HK-2 (cell line): ENCODE measurements at regions not wholly inside any gene's neighbourhood (a gene's known extent, or its start where the extent isn't known, plus 50 kb on each side); places are given as distances from the start of the nearest gene placed in this dataset.
A peak's percentile ranks its signal among the peaks of the same experiment; 100 is the strongest.
"Not testable (repeated sequence)": the region's sequence is repeated elsewhere in the genome, so short reads cannot be mapped to it uniquely, and the experiment has no call there.

Experiments used
- DNase-seq: peaks from one replicate; pipeline ENCODE4 v3.0.0-alpha.2; 2018; ENCODE audit not compliant: unreplicated experiment

GRCh38 chr6:14552891-14553290, 435.3 kb downstream of the CD83 start:
- no peak for DNase-seq

- DNase-seq = no peak
These were observed 435.9 kb downstream of the CD83 start for GRCh38 chr6:14553515-14553914.

- no peak for DNase-seq
These were observed 438.2 kb downstream of the CD83 start for GRCh38 chr6:14555804-14556203.

GRCh38 chr6:14559746-14560536, 442.4 kb downstream of the CD83 start:
- peak; percentile 31 for DNase-seq

- not testable (repeated sequence) for DNase-seq
These were observed 444.0 kb downstream of the CD83 start for GRCh38 chr6:14561563-14561962.

- DNase-seq = no peak
These were observed 450.3 kb downstream of the CD83 start for GRCh38 chr6:14567842-14568241.

GRCh38 chr6:14569394-14569793, 451.8 kb downstream of the CD83 start:
- no peak for DNase-seq

- not testable (repeated sequence) for DNase-seq
These were observed 452.3 kb downstream of the CD83 start for GRCh38 chr6:14569874-14570273.

- no peak for DNase-seq
These were observed 453.4 kb downstream of the CD83 start for GRCh38 chr6:14571001-14571400.

- DNase-seq = no peak
These were observed 454.2 kb downstream of the CD83 start for GRCh38 chr6:14571746-14572145.

- no peak for DNase-seq
These were observed 455.7 kb downstream of the CD83 start for GRCh38 chr6:14573267-14573666.

- DNase-seq = no peak
These were observed 456.2 kb downstream of the CD83 start for GRCh38 chr6:14573703-14574290.

GRCh38 chr6:14575961-14576360, 458.4 kb downstream of the CD83 start:
- DNase-seq = no peak

- DNase-seq = no peak
These were observed 461.4 kb downstream of the CD83 start for GRCh38 chr6:14578994-14579393.

GRCh38 chr6:14582749-14583148, 465.2 kb downstream of the CD83 start:
- DNase-seq = no peak

- DNase-seq = no peak
These were observed 466.3 kb downstream of the CD83 start for GRCh38 chr6:14583826-14584225.

GRCh38 chr6:14584450-14584849, 466.9 kb downstream of the CD83 start:
- no peak for DNase-seq

GRCh38 chr6:14585689-14586088, 468.1 kb downstream of the CD83 start:
- DNase-seq = no peak

- no peak for DNase-seq
These were observed 471.6 kb downstream of the CD83 start for GRCh38 chr6:14589175-14589574.

- DNase-seq = no peak
These were observed 473.0 kb downstream of the CD83 start for GRCh38 chr6:14590586-14590985.

- no peak for DNase-seq
These were observed 474.4 kb downstream of the CD83 start for GRCh38 chr6:14591998-14592397.

- no peak for DNase-seq
These were observed 475.7 kb downstream of the CD83 start for GRCh38 chr6:14593286-14593685.

- no peak for DNase-seq
These were observed 478.2 kb downstream of the CD83 start for GRCh38 chr6:14595751-14596150.

- peak; percentile 18 for DNase-seq
These were observed 478.8 kb downstream of the CD83 start for GRCh38 chr6:14596410-14596809.
